ENCODE measurements at regions not wholly inside any gene's neighbourhood (a gene's known extent, or its start where the extent isn't known, plus 50 kb on each side); places are given as distances from the start of the nearest gene placed in this dataset.

DNA sequence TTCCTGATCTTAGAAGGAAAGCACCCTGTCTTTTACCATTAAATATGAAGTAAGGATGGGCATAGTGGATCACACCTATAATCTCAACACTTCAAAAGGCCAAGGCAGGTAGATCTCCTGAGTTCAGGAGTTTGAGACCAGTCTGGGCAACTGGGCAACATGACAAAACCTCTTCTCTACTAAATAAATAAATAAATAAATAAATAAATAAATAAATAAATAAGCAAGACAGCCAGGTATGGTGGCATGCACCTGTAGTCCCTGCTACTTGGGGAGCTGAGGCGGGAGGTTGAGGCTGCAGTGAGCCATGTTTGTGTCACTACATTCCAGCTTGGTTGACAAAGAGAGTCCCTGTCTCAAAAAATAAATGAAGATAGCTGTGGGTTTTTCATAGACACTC is 313.1 kb downstream of the RPS24 start:
- no peak overlapping the region for H4K5ac ChIP-seq (ENCODE audit: low read length)
- H4K8ac ChIP-seq (ENCODE audit: low read depth, low read length), result no peak overlapping the region
- no peak overlapping the region for H3K9ac ChIP-seq (ENCODE audit: low read length)
- H3K4me1 ChIP-seq (ENCODE audit: control insufficient read depth, low read depth, low read length), result peaks cover 13% of the 10 kb centered on the region
- no peaks in the 10 kb centered on the region for H3K36me3 ChIP-seq (ENCODE audit: control insufficient read depth, insufficient read depth, low read length)
- H3K18ac ChIP-seq (ENCODE audit: low read length), result no peak overlapping the region
- H3K27ac ChIP-seq (ENCODE audit: low read depth, low read length), result no peak overlapping the region
- H3K4ac ChIP-seq (ENCODE audit: low read depth, low read length), result no peak overlapping the region
- no peak for DNase-seq
- no peak overlapping the region for H2AK5ac ChIP-seq (ENCODE audit: low read length)
- no peaks in the 10 kb centered on the region for H3K79me2 ChIP-seq (ENCODE audit: control insufficient read depth, insufficient read depth, low read length)
- H3K4me2 ChIP-seq (ENCODE audit: low read length), result no peak overlapping the region
- no peak overlapping the region for H2BK120ac ChIP-seq (ENCODE audit: low read depth, low read length)
- H3K23ac ChIP-seq (ENCODE audit: low read length), result no peak overlapping the region
- H3K4me3 ChIP-seq (ENCODE audit: low read length), result no peak overlapping the region
- H2BK15ac ChIP-seq (replicated peaks; ENCODE audit: low read depth), result no peak overlapping the region
- H3K79me1 ChIP-seq (ENCODE audit: low read length), result no peaks in the 10 kb centered on the region
- no peak overlapping the region for H3K56ac ChIP-seq (ENCODE audit: low read length)
- no CpG with 5 or more reads among the region's 1 CpG for WGBS (ENCODE audit: extremely low coverage, insufficient coverage, low lambda C conversion rate)
- no peaks in the 10 kb centered on the region for H3K27me3 ChIP-seq (ENCODE audit: insufficient read depth, low read length, poor library complexity)
- H2BK5ac ChIP-seq (ENCODE audit: low read length), result no peak overlapping the region

DNA sequence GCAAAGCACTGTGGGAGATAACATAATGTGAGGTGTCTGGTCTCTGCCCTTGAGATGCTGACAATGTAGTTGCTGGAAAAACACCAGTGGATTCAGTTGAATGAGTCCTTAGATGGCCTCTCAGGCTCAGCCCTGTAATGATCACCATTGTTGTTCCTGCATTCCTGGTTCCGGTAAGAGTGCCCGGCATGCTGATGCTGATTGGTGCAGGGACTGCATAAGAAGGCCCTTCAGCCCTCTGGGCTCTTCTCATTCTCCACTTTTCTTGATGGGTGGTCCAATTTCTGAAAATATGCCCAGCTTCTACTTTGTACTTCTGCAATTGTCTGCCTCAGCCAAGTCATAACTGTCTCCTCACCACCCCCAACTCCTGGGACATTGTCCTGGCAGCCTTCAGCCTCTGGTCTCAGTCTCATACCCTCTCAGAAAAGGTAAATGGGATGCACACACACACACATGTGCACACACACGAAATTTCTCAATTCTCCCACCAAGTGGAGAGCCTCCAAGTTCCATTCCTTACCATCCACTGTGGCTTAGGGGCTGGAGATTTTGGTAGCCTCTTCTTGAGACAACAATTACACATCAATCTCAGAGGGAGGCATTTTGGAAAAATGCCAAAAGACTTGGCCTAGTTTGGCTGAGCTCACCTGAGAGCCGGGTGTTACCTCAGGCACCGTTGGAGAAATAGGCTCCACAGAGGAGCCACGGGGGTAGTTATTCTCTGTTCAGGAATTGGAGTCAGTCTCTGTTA is 314.9 kb downstream of the RPS24 start:
- Histone ChIP-seq H2BK120ac (ENCODE audit: low read depth, low read length) (no peak overlapping the region), H3K27ac (ENCODE audit: low read depth, low read length) (no peak overlapping the region), H2AK5ac (ENCODE audit: low read length) (no peak overlapping the region), H3K36me3 (ENCODE audit: control insufficient read depth, insufficient read depth, low read length) (no peaks in the 10 kb centered on the region), H3K79me2 (ENCODE audit: control insufficient read depth, insufficient read depth, low read length) (no peaks in the 10 kb centered on the region), H3K4me1 (ENCODE audit: control insufficient read depth, low read depth, low read length) (peaks cover 13% of the 10 kb centered on the region), H3K4me3 (ENCODE audit: low read length) (no peak overlapping the region), H3K56ac (ENCODE audit: low read length) (no peak overlapping the region), H4K5ac (ENCODE audit: low read length) (no peak overlapping the region), H3K9ac (ENCODE audit: low read length) (no peak overlapping the region), H2BK15ac (replicated peaks; ENCODE audit: low read depth) (no peak overlapping the region), H4K8ac (ENCODE audit: low read depth, low read length) (no peak overlapping the region), H3K4me2 (ENCODE audit: low read length) (no peak overlapping the region), H3K4ac (ENCODE audit: low read depth, low read length) (no peak overlapping the region), H3K79me1 (ENCODE audit: low read length) (no peaks in the 10 kb centered on the region), H3K27me3 (ENCODE audit: insufficient read depth, low read length, poor library complexity) (no peaks in the 10 kb centered on the region), H3K23ac (ENCODE audit: low read length) (peak overlapping the region; percentile 48), H3K18ac (ENCODE audit: low read length) (no peak overlapping the region), H2BK5ac (ENCODE audit: low read length) (no peak overlapping the region)
- no peak for DNase-seq
- WGBS (ENCODE audit: extremely low coverage, insufficient coverage, low lambda C conversion rate), result no CpG with 5 or more reads among the region's 6 CpGs

DNA sequence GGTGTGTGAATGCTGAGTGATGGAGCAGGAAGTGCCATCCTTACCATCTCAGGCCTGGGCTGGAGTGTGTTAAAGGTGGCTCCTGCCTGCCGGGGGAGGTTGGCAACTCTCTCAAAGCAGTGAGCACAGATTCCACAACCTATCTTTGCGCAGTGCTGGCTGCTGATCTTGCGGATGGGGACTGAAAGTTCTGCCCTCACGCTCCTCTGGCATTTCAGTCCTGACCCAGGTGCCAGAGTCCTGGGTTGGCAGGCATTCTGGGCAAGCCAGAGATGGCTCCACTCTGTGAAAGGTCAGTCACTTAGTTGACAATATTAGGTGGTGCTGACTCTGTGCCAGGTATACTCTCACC is 315.5 kb downstream of the RPS24 start:
- H3K4me2 ChIP-seq (ENCODE audit: low read length), result no peak overlapping the region
- no peaks in the 10 kb centered on the region for H3K36me3 ChIP-seq (ENCODE audit: control insufficient read depth, insufficient read depth, low read length)
- H3K79me2 ChIP-seq (ENCODE audit: control insufficient read depth, insufficient read depth, low read length), result no peaks in the 10 kb centered on the region
- H2BK15ac ChIP-seq (replicated peaks; ENCODE audit: low read depth), result no peak overlapping the region
- no peaks in the 10 kb centered on the region for H3K27me3 ChIP-seq (ENCODE audit: insufficient read depth, low read length, poor library complexity)
- H3K4me1 ChIP-seq (ENCODE audit: control insufficient read depth, low read depth, low read length), result peaks cover 13% of the 10 kb centered on the region
- no peak overlapping the region for H3K4me3 ChIP-seq (ENCODE audit: low read length)
- H3K4ac ChIP-seq (ENCODE audit: low read depth, low read length), result no peak overlapping the region
- H3K9ac ChIP-seq (ENCODE audit: low read length), result no peak overlapping the region
- H3K79me1 ChIP-seq (ENCODE audit: low read length), result no peaks in the 10 kb centered on the region
- no peak for DNase-seq
- H2BK120ac ChIP-seq (ENCODE audit: low read depth, low read length), result no peak overlapping the region
- H2BK5ac ChIP-seq (ENCODE audit: low read length), result no peak overlapping the region
- H3K27ac ChIP-seq (ENCODE audit: low read depth, low read length), result no peak overlapping the region
- no CpG with 5 or more reads among the region's 4 CpGs for WGBS (ENCODE audit: extremely low coverage, insufficient coverage, low lambda C conversion rate)
- H3K56ac ChIP-seq (ENCODE audit: low read length), result no peak overlapping the region
- H3K18ac ChIP-seq (ENCODE audit: low read length), result no peak overlapping the region
- no peak overlapping the region for H4K8ac ChIP-seq (ENCODE audit: low read depth, low read length)
- H3K23ac ChIP-seq (ENCODE audit: low read length), result peak overlapping the region; percentile 1
- no peak overlapping the region for H4K5ac ChIP-seq (ENCODE audit: low read length)
- no peak overlapping the region for H2AK5ac ChIP-seq (ENCODE audit: low read length)

DNA sequence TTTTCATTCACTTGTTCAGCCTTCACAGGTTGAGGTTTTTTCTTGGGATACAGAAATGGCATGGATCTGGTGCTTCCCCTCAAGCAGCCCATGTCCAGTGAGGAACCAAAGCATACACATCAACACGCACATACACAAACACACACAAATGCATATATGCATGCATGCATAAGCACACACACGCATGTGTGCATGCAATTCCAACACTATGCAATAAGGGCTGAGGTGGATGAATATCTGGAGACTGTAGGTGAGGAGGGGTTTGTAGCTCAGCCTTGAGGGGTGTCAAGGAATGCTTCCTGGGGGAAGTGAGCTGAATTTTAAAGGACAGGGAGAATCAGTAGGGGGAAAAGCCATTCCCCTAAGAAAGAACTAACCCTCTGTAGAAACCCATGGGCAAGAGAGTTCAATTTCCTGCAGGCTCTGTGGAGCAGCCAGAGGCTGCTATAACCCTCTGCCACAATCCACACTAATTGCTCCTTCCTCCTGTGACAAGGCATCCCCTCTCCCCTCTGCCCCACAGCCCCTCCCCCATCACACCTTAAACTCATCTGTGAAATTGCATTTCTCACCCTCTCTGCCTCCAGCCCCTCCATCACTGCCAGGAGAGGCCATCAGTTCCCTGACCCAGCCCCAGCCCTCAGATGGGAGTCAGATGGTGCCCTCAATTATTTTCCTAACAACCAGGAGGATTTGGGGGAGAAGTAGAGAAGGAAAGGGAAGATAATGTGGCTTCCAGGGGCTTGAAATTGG is 316.4 kb downstream of the RPS24 start:
- Histone ChIP-seq H4K5ac (ENCODE audit: low read length) (no peak overlapping the region), H3K4me2 (ENCODE audit: low read length) (no peak overlapping the region), H3K27ac (ENCODE audit: low read depth, low read length) (no peak overlapping the region), H3K27me3 (ENCODE audit: insufficient read depth, low read length, poor library complexity) (no peaks in the 10 kb centered on the region), H2BK5ac (ENCODE audit: low read length) (no peak overlapping the region), H3K36me3 (ENCODE audit: control insufficient read depth, insufficient read depth, low read length) (no peaks in the 10 kb centered on the region), H3K18ac (ENCODE audit: low read length) (peak overlapping the region; percentile 18), H3K56ac (ENCODE audit: low read length) (peak overlapping the region; percentile 54), H3K4ac (ENCODE audit: low read depth, low read length) (no peak overlapping the region), H3K79me2 (ENCODE audit: control insufficient read depth, insufficient read depth, low read length) (no peaks in the 10 kb centered on the region), H2AK5ac (ENCODE audit: low read length) (no peak overlapping the region), H3K79me1 (ENCODE audit: low read length) (no peaks in the 10 kb centered on the region), H3K4me1 (ENCODE audit: control insufficient read depth, low read depth, low read length) (peaks cover 13% of the 10 kb centered on the region), H4K8ac (ENCODE audit: low read depth, low read length) (no peak overlapping the region), H2BK15ac (replicated peaks; ENCODE audit: low read depth) (no peak overlapping the region), H3K9ac (ENCODE audit: low read length) (no peak overlapping the region), H3K23ac (ENCODE audit: low read length) (no peak overlapping the region), H3K4me3 (ENCODE audit: low read length) (no peak overlapping the region), H2BK120ac (ENCODE audit: low read depth, low read length) (no peak overlapping the region)
- WGBS (ENCODE audit: extremely low coverage, insufficient coverage, low lambda C conversion rate), result no CpG with 5 or more reads among the region's 2 CpGs
- peak; percentile 78 for DNase-seq

DNA sequence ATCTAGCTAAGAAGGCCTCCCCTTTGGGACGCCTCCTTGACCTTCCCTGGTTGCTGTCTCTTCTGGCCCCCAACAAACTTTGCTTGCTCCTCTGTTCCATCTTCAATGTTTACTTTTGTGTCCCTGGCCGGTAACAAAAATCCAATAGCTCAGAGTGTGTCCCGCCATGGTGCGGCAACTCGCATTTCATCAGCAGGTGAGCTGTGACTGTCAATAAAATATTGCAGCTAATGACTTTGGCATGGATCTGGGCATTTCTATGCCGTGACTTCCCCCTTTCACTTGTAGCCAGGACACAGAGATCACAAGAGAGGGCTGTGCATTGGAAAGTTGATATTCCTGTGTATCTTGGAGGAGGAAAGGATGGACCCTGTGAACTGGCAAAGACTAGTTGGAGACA is 317.6 kb downstream of the RPS24 start:
- Histone ChIP-seq H2AK5ac (ENCODE audit: low read length) (no peak overlapping the region), H3K27me3 (ENCODE audit: insufficient read depth, low read length, poor library complexity) (no peaks in the 10 kb centered on the region), H3K4ac (ENCODE audit: low read depth, low read length) (no peak overlapping the region), H2BK120ac (ENCODE audit: low read depth, low read length) (no peak overlapping the region), H3K4me3 (ENCODE audit: low read length) (no peak overlapping the region), H3K4me1 (ENCODE audit: control insufficient read depth, low read depth, low read length) (peaks cover 15% of the 10 kb centered on the region), H3K9ac (ENCODE audit: low read length) (no peak overlapping the region), H4K5ac (ENCODE audit: low read length) (no peak overlapping the region), H3K56ac (ENCODE audit: low read length) (peak overlapping the region; percentile 17), H3K23ac (ENCODE audit: low read length) (no peak overlapping the region), H3K79me1 (ENCODE audit: low read length) (no peaks in the 10 kb centered on the region), H3K36me3 (ENCODE audit: control insufficient read depth, insufficient read depth, low read length) (no peaks in the 10 kb centered on the region), H3K18ac (ENCODE audit: low read length) (no peak overlapping the region), H2BK5ac (ENCODE audit: low read length) (no peak overlapping the region), H3K27ac (ENCODE audit: low read depth, low read length) (no peak overlapping the region), H2BK15ac (replicated peaks; ENCODE audit: low read depth) (no peak overlapping the region), H3K4me2 (ENCODE audit: low read length) (no peak overlapping the region), H4K8ac (ENCODE audit: low read depth, low read length) (no peak overlapping the region), H3K79me2 (ENCODE audit: control insufficient read depth, insufficient read depth, low read length) (no peaks in the 10 kb centered on the region)
- DNase-seq, result no peak
- no CpG with 5 or more reads among the region's 6 CpGs for WGBS (ENCODE audit: extremely low coverage, insufficient coverage, low lambda C conversion rate)

Data from mesendoderm (in vitro differentiated cells).